Activated naive CD4-positive, alpha-beta T cell treated with anti-CD3 and anti-CD28 coated beads, Interleukin-2, amount 10 ng/mL, durations not matched to agents 7 days and 5 days (primary cell): ENCODE measurements at regions not wholly inside any gene's neighbourhood (a gene's known extent, or its start where the extent isn't known, plus 50 kb on each side); places are given as distances from the start of the nearest gene placed in this dataset.

ENCODE experiments used
- CTCF ChIA-PET: fragments of 350-600 bp; sonication (Branson Sonifier 250); formaldehyde crosslinking; loops from one replicate; lab custom pipeline; 2021; ENCODE audit warnings: antibody characterized with exemption; lab: Charles Lee
- DNase-seq: peaks from one replicate; pipeline ENCODE4 v3.0.0-alpha.2; 2020
- H3K27ac Mint-ChIP-seq: one replicate; pipeline ENCODE4 v1.8.0; 2021; ENCODE audit warnings: mild to moderate bottlenecking, moderate library complexity, mixed read lengths
- H3K27me3 Mint-ChIP-seq: one replicate; pipeline ENCODE4 v1.8.0; 2021; ENCODE audit warnings: mild to moderate bottlenecking, mixed read lengths
- H3K36me3 Mint-ChIP-seq: one replicate; pipeline ENCODE4 v1.8.0; 2021; ENCODE audit warnings: mixed read lengths
- H3K4me1 Mint-ChIP-seq: one replicate; pipeline ENCODE4 v1.8.0; 2021; ENCODE audit warnings: mixed read lengths
- H3K4me3 Mint-ChIP-seq: one replicate; pipeline ENCODE4 v1.8.0; 2021; ENCODE audit warnings: mild to moderate bottlenecking, moderate library complexity, mixed read lengths
- H3K9me3 Mint-ChIP-seq: one replicate; pipeline ENCODE4 v1.8.0; 2021; ENCODE audit warnings: mixed read lengths

DNA sequence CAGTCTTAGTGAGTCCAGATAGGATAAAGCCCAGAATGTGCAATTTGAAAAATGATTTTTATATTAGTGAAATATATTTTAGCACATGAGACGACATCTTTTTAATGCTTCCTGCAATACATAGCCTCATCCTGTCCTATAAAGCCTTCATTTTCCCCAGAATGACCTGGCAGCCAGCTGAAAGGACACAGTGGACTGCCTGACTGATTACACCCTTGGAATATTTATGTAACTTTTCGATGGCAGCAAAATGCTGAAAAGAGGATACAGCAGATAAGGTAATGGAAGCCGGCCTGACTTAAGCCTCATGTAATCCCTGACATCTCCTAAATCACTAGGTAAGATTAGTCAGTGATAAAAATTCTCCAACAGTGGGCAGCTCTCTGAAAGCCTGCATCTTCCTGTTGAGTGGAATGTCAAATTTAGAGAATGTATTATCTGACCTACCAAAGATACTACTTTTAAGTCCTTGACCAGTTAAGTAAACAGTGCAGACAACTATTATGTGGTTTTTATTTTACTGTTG is 210.7 kb upstream of the STEAP1 start:
- no peaks in the 10 kb centered on the region for H3K27me3 Mint-ChIP-seq
- no peak overlapping the region for H3K4me3 Mint-ChIP-seq
- H3K9me3 Mint-ChIP-seq: no peaks in the 10 kb centered on the region
- H3K4me1 Mint-ChIP-seq: no peaks in the 10 kb centered on the region
- CTCF ChIA-PET: no interaction called here
- H3K27ac Mint-ChIP-seq: no peak overlapping the region
- H3K36me3 Mint-ChIP-seq: no peaks in the 10 kb centered on the region
- DNase-seq: no peak

DNA sequence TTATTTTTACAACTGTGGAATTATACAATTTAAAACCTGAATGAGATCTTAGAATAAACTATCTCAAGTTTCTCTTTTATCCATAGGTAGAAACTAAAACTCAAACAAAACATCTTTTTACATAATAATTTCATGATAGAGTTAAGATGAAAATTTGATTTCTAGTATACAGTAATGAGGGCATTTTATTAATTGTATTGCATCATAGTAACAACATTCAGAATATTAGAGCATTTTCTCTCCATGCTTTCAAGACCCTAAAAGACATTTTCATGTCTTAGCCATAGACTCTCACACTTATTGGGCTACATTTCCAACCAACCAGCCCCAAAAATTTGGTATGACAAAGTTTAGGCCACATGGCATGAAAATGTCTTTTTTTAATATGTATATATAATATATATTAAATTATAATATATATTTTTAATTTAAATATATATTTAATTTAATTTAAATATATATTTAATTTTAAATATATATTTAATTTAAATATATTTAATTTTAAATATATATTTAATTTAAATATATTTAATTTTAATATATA is 195.7 kb upstream of the STEAP1 start:
- Mint-ChIP-seq H3K27ac (no peak overlapping the region), H3K27me3 (no peaks in the 10 kb centered on the region)
- CTCF ChIA-PET: no interaction called here

DNA sequence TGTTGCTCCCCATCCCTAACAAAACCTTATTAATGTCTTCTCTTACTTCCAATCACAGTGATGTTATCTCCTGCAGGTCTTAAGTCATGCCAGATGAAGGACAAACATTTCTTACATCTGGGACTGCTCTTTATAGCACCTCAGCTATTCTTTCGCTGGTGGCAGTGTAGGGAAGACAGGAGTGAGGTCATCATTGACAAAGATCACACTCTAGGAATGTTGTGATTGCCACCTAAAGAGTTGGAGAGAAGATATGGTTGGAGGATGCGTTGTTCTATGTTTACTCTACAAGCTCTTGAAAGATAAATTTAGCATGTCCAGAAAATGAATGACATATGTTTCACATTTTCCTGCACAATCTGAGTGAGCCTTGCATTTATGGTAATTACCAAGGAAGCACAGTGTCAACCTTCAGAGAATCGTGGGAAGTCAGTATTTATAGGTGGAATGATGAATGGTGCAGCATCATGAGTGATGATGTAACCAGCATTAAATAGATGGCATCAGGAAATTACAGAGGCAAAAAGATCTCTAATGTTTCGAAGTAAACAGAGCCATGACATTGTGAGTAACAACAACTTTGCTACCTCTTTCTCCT is 188.1 kb upstream of the STEAP1 start:
- Mint-ChIP-seq H3K9me3 (no peaks in the 10 kb centered on the region), H3K36me3 (no peaks in the 10 kb centered on the region), H3K4me3 (no peak overlapping the region), H3K27ac (no peak overlapping the region), H3K27me3 (no peaks in the 10 kb centered on the region), H3K4me1 (no peaks in the 10 kb centered on the region)
- CTCF ChIA-PET: no interaction called here
- DNase-seq: no peak

More for the DNA sequence above, 195.7 kb upstream of the STEAP1 start:
- Mint-ChIP-seq H3K36me3 (no peaks in the 10 kb centered on the region), H3K4me1 (no peaks in the 10 kb centered on the region), H3K4me3 (no peak overlapping the region), H3K9me3 (no peaks in the 10 kb centered on the region)
- DNase-seq: no peak

DNA sequence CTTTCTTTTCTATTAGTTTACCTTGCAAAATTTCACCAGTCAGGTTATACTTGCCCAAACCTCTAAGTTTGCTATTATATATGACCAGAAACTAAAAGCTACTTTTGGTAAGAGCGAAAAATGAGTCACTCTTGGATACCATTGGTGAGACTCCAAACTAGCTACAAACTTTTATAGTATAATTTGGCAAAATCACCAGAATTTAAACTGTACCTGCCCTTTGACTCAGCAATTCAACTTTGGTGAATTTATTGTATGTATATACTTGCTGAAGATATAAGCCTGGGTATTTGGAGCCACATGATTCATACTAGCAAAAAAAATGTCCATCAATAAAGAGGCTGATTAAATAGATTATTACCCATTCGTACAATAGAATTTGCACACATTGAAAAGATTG is 178.7 kb upstream of the STEAP1 start:
- Mint-ChIP-seq H3K27me3 (no peaks in the 10 kb centered on the region), H3K9me3 (no peaks in the 10 kb centered on the region), H3K27ac (no peak overlapping the region), H3K4me3 (no peak overlapping the region), H3K4me1 (no peaks in the 10 kb centered on the region), H3K36me3 (no peaks in the 10 kb centered on the region)
- DNase-seq: no peak
- CTCF ChIA-PET: no interaction called here

DNA sequence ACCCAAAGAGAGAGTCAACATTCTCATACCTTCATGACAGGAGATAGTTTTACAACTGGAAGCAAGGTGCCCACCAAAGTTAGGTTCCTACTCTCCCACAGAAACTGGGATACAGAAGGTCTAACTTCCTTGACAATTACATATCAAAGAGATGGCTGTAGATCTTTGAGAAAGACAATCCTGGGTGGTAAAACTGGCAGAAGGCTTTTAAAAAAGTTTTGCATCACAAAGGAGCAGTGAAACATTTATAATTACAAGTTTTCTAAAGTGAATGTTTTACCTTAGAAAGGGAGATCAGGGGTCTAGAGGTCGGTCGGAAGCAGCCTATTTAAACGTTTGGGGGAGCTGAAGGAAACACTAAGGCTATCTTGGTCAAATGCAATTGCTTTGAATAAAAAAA is 166.6 kb upstream of the STEAP1 start:
- H3K27me3 Mint-ChIP-seq: no peaks in the 10 kb centered on the region

DNA sequence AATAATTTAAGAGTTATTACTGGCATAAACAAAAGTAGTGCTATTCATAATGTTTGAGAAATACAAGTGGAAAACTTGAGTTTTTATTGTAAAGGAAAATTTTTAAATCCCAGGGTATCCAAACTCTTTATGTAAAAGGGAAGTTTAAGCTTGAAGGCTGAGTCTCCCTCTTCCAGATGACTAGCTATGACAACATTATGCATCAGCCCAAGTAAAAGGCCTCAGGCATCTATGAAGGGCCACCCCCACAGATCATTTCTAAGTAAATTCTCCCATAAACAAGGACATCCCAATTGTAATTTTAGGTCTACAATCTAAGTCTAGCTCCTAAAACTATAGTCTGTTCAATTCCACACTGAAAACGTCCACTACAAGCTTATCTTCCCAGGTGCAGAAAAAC is 166.2 kb upstream of the STEAP1 start:
- H3K27me3 Mint-ChIP-seq: no peaks in the 10 kb centered on the region
- H3K36me3 Mint-ChIP-seq: no peaks in the 10 kb centered on the region
- no peaks in the 10 kb centered on the region for H3K4me1 Mint-ChIP-seq
- no peak overlapping the region for H3K4me3 Mint-ChIP-seq
- H3K27ac Mint-ChIP-seq: no peak overlapping the region
- CTCF ChIA-PET: no interaction called here
- H3K9me3 Mint-ChIP-seq: no peaks in the 10 kb centered on the region
- no peak for DNase-seq

More for the DNA sequence above, 166.6 kb upstream of the STEAP1 start:
- Mint-ChIP-seq H3K4me3 (no peak overlapping the region), H3K27ac (no peak overlapping the region), H3K36me3 (no peaks in the 10 kb centered on the region), H3K4me1 (no peaks in the 10 kb centered on the region), H3K9me3 (no peaks in the 10 kb centered on the region)
- CTCF ChIA-PET: no interaction called here
- DNase-seq: no peak

DNA sequence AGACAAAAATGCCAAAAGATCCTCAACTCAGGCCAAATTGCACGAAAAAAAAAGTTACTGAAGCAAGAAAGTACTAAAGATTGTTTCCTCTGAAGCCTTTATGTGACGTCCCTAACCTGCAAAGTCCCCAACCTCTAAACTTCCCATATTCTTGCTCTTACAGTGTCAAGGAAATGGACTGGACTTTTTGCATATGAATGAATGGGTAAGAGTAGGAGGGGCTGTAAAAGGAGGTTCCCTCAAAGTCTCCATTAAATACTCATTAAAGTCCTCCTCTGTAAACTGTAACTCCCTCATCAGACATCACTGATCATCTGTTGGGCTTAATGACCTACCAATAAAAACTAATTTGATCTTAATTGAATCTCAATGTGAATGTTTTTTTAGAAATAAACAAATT is 164.8 kb upstream of the STEAP1 start:
- no peak for DNase-seq
- CTCF ChIA-PET: no interaction called here
- no peak overlapping the region for H3K27ac Mint-ChIP-seq
- no peak overlapping the region for H3K4me3 Mint-ChIP-seq
- no peaks in the 10 kb centered on the region for H3K36me3 Mint-ChIP-seq
- no peaks in the 10 kb centered on the region for H3K9me3 Mint-ChIP-seq
- no peaks in the 10 kb centered on the region for H3K27me3 Mint-ChIP-seq
- no peaks in the 10 kb centered on the region for H3K4me1 Mint-ChIP-seq

DNA sequence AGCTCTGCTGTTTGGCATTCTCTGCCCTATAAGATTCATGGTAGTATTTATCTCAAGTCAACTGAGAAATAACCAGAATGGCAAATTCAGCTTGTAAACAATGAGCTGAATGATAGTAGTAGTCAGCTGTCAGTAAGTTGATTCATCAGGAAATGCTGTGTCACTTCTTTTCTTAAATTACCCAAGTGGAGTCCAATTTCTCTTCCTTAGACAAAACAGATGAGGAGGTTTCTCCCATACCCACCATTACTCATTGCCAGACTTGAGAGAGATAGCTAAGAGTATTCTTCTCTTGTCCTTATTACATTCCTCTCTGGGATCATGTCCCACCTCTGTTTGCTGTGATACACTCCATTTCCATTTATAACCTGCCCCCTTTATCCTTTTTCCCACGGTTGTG is 159.8 kb upstream of the STEAP1 start:
- Mint-ChIP-seq H3K9me3 (no peaks in the 10 kb centered on the region), H3K4me1 (no peaks in the 10 kb centered on the region), H3K36me3 (no peaks in the 10 kb centered on the region), H3K27me3 (no peaks in the 10 kb centered on the region), H3K27ac (no peak overlapping the region), H3K4me3 (no peak overlapping the region)
- no peak for DNase-seq
- CTCF ChIA-PET: no interaction called here

DNA sequence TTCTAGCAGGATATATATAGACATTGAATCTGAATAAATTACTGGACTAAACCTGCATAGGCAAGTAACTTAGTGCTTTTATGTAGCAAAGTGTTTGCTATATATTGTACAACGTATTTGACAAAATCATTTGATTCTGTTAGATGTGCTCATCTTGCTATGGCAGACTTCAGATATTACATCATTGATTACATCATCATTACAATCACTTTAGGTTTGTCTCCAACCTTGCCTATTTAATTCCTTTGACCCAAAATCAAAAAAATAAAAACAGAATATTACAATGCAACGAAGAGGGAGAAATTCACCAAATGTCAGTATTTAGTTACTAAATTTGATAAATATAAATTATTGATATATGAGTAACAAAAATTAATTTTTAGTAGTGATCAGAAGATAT is 155.7 kb upstream of the STEAP1 start:
- H3K4me3 Mint-ChIP-seq: no peak overlapping the region
- H3K27ac Mint-ChIP-seq: no peak overlapping the region
- H3K4me1 Mint-ChIP-seq: no peaks in the 10 kb centered on the region
- no peaks in the 10 kb centered on the region for H3K9me3 Mint-ChIP-seq
- H3K36me3 Mint-ChIP-seq: no peaks in the 10 kb centered on the region
- no peak for DNase-seq
- H3K27me3 Mint-ChIP-seq: no peaks in the 10 kb centered on the region
- CTCF ChIA-PET: no interaction called here

DNA sequence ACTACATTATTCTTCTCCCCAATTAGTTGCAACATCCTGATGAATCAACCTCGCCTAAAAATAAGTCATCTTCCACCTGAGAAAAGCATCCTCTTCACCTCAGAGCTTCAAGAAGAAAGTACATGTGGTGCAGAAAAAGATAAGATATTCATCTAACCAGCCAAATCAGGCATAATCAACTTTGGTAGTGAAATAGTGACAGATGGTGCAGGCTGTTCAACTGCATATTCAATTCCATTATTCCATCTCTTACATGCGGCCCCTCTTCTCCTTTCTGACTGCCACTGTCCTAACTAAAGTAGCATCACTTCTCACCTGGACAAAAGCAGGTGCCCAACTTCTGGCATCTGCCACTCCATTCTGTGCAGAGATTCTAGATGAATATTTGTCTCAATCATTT is 148.4 kb upstream of the STEAP1 start:
- CTCF ChIA-PET: no interaction called here
- Mint-ChIP-seq H3K27me3 (no peaks in the 10 kb centered on the region), H3K9me3 (no peaks in the 10 kb centered on the region), H3K4me1 (no peaks in the 10 kb centered on the region), H3K27ac (no peak overlapping the region), H3K4me3 (no peak overlapping the region), H3K36me3 (no peaks in the 10 kb centered on the region)
- no peak for DNase-seq

DNA sequence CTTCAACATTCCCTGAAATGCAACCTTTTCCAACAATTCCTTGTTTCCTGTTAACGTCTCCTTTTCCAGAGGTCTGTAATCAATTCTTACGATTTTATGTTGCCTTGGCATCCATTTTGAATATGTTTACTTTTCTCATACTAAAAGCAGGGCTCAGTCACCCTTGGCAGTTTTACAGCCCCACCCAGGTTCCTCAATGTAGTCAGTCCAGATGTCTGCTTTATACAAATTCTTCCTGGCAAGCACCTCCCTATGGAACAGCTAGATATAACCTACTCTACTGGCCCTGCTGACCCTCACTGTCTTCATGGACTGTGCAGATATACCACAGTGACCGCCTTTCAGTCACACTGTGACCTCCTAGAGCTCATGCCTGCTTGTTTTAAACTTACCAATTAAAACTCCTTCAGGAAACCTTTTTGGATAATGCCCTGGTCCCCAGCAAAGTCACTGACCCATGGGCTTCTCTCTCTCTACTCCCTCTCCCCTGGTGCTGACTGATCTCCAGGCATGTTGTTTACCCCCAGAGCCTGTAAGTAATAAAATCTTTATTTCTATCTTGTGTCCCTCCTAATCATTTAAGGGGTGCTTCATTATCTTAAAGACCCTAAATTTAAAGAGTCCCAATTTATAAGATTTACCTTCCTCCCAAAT is 147.1 kb upstream of the STEAP1 start:
- no peak for DNase-seq
- H3K9me3 Mint-ChIP-seq: no peaks in the 10 kb centered on the region
- H3K4me3 Mint-ChIP-seq: no peak overlapping the region
- H3K36me3 Mint-ChIP-seq: no peaks in the 10 kb centered on the region
- CTCF ChIA-PET: no interaction called here
- no peaks in the 10 kb centered on the region for H3K4me1 Mint-ChIP-seq
- no peak overlapping the region for H3K27ac Mint-ChIP-seq
- H3K27me3 Mint-ChIP-seq: no peaks in the 10 kb centered on the region

DNA sequence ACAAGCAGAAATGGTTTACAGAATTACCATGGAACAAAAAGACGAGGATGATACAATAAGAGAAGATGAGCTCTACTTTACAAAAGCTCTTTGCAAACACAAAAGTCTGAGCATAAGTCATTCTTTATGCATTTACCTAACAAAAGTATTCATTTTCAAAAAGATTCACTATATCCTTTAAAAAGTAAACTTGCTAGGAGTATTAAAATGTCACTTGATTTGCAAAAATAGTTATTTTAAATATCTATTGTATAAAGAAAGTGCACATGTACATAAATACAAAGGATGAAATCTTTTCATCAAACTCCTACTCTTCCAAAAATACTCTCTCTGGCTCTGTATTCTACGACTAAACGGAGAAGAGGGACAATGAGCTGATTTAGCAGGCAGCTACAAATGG is 146.4 kb upstream of the STEAP1 start:
- H3K4me3 Mint-ChIP-seq: no peak overlapping the region
- no peaks in the 10 kb centered on the region for H3K4me1 Mint-ChIP-seq
- H3K36me3 Mint-ChIP-seq: no peaks in the 10 kb centered on the region
- no peak overlapping the region for H3K27ac Mint-ChIP-seq
- no peaks in the 10 kb centered on the region for H3K9me3 Mint-ChIP-seq
- DNase-seq: no peak
- H3K27me3 Mint-ChIP-seq: no peaks in the 10 kb centered on the region
- CTCF ChIA-PET: no interaction called here

DNA sequence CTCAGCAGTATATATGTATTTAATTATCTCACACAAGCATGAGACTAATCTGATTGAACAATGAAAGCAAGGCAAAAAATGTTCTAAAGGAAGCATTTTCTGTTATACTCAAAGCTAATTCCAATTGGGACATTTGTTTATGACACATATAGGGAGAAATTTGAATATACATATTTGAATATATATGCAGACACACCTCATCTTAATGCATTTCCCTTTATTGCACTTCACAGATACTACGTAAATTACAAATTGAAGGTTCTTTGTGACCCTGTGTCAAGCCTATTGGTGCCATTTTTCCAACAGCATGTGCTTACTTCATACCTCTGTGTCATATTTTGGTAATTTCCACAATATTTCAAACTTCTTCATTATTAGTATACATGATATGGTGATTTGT is 132.1 kb upstream of the STEAP1 start:
- Mint-ChIP-seq H3K36me3 (no peaks in the 10 kb centered on the region), H3K9me3 (no peaks in the 10 kb centered on the region), H3K4me3 (no peak overlapping the region), H3K27me3 (no peaks in the 10 kb centered on the region), H3K4me1 (no peaks in the 10 kb centered on the region), H3K27ac (no peak overlapping the region)
- no peak for DNase-seq
- CTCF ChIA-PET: no interaction called here

DNA sequence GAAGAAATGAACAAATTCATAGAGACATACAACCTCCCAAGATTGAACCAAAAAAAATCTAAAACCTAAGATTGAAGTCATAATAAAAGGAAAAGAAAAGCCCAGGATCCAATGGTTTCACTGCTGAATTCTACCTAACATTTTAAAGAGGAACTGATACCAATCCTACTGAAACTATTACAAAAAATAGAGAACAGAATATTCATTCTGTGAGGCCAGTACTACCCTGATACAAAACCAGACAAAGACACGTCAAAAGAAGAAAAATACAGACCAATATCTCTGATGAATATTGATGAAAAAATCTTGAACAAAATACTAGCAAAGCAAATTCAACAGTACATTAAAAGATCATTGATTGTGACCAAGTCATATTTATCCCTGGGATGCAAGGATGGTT is 128.5 kb upstream of the STEAP1 start:
- Mint-ChIP-seq H3K27ac (no peak overlapping the region), H3K36me3 (no peaks in the 10 kb centered on the region), H3K4me1 (no peaks in the 10 kb centered on the region), H3K9me3 (no peaks in the 10 kb centered on the region), H3K4me3 (no peak overlapping the region), H3K27me3 (no peaks in the 10 kb centered on the region)
- no peak for DNase-seq
- CTCF ChIA-PET: no interaction called here

DNA sequence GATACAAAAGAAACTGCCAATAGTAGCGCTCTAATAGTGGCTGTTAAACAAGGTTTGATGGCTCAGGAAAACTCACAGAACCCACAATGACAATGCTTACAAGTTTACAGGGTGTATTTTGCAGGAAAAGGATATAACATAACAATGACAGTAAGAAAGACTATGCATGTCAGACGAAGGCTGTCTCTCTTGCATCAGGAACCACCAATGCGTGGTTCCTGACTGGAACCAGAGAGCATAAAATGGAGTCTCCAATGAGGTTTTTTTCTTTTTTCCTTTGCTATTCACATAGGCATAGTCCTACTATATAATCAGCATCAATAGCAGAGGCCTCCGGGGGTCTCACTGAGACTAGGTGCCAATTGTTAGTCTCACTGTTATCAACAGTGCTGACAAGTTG is 120.4 kb upstream of the STEAP1 start:
- Mint-ChIP-seq H3K36me3 (no peaks in the 10 kb centered on the region), H3K4me1 (no peaks in the 10 kb centered on the region), H3K27me3 (no peaks in the 10 kb centered on the region), H3K27ac (no peak overlapping the region), H3K4me3 (no peak overlapping the region), H3K9me3 (no peaks in the 10 kb centered on the region)
- DNase-seq: no peak
- CTCF ChIA-PET: no interaction called here
